NCI-H2196 treated with DMSO at 0.1 percent for 48 hours (cell line): ENCODE measurements at regions not wholly inside any gene's neighbourhood (a gene's known extent, or its start where the extent isn't known, plus 50 kb on each side); places are given as distances from the start of the nearest gene placed in this dataset.

Experiments used
- DNase-seq: peaks from one replicate; lab custom pipeline; 2025; ENCODE audit not compliant: unreplicated experiment; lab: John Stamatoyannopoulos, UW

DNA sequence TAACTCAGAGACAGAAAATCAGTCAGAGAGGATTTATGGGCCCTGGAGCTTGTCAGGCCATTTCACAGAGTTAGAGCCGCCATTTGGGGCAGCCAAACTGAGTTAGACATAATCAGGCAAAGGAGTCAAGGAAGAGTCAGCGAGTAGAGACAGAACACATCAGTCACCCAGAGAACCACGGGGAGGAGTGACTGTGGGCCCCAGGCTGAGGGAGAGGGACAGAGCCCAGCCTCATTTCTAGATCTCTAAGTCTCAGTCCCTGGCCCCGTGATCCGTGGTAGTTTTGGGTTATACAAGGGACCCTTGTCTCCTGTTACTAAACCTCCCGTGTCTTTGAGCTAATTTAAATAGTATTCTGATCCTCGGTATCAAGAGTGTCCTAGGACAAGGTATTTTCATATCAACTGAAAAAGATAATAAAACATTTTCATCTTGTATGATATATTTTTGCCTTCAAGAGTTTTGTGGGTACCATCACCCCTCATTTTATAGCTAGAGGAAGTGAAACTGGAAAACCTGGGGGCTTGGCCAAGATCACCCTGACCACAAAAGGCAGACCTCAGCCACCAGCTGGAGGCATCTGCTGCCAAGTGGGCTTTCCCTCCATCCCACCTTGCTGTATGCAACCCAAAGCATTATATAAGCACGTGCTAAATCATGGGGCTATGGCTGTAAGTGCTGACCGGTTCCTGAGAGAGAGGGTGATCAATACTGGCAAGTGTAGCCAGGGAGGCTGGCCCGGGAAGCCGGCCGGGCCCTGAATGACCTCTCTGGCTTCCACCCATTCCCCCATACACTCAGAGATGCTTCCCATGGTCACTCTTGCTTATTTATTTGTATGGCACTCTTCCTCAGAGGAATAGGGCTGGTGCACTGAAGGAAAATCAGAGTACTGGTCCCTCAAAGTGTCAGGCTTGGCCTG lies 204.1 kb downstream of the BCOR start:
- no peak for DNase-seq

GRCh38 chrX:39894683-39895082 lies 203.1 kb downstream of the BCOR start:
- DNase-seq, result no peak

DNA sequence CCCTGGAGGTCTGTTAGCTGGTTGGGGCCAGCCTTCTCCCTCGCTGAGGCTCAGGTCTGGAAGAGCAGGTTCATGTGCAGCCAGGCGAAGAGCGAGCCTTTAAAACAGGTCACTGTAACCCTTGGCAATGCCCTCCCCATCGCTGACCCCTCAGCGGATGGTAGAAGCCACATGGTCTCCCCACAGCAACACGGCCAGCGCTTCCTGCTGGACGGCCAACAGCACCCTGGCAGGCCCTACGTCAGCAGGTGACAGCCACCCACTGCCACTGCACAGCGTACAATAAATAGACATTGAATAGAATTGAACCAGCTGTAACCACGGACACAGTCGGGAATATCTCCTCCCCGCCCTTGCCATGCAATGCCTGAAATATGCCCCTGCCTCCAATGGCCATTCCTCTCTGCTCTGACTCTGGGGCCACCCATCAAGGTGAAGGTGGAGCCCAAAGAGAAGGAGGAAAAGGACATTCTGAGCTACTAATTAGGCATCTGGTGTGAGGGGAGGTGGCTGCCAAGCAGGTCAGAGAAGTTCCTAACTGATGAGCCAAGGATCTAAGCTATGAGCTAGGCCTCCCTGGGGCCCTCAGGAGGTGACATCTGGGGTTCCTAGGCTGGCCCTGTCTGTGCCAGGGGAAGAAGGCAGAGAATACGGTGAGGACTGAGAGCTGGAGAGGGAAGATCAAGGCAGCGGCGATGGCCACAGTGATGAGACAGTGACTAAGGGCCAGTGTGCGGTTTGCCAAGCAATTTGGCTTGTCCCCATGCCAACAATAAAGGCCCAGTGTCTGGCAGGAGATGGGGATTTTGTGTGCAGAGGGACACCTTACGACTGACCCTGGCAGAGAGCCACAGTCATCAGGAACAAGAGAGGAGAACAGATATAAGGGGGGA lies 202.3 kb downstream of the BCOR start:
- DNase-seq, result peak; percentile 26

DNA sequence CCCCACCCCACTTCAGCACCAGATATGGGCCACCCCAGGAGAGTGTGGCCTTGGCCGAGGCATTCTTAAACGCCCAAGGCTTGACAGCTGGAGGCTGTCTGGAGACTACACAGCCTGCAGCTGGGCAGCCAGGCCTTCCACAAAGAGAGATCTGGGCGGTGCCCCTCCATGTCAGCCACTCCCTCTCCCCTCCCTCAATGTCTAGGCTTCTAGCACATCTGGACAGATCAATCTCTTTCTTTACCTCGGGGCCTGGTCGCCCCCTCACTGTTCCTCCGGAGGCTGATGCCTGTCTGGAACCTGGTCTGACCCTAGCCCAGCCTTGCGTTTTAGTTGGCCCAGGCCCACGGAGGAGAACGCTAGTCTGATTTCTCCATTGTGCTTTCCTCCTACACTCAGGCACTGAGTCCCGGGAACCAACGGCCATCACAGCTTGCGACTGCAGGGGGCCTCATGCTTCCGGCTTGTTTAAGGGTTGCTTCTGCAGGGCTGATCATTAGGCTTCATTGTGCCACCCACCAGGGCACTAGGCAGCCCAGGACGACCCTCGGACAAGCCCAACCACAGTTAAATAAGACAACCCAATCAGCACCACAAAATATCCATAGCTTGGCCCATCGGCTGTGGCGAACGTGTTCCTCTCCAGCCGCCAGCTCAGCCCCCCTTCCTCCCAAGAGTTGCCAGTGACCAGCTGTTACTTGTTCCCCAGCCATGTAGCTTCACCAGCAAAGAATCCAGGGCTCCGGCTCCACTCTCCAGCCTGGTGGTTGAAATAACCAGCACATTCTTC lies 200.6 kb downstream of the BCOR start:
- no peak for DNase-seq

DNA sequence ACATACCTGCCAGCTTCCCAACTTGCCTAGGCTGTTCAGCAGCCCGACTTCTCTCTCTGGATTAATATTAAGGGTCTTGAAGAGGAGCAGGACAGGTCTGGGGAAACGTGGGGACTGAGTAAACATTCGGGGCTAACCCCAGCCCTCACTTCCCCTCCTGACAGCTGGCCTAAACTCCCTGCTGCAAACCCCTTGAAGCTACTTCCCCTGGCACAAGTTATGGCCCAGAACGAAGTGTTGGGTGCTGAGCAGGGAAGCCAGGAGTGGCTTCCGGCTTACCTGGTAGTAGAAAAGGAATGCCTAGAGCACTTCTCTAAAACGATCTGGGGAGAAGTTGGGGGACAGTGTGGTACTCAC lies 200.0 kb downstream of the BCOR start:
- no peak for DNase-seq

GRCh38 chrX:39898147-39898546 lies 199.6 kb downstream of the BCOR start:
- DNase-seq, result no peak

GRCh38 chrX:39899059-39899458 lies 198.7 kb downstream of the BCOR start:
- no peak for DNase-seq

DNA sequence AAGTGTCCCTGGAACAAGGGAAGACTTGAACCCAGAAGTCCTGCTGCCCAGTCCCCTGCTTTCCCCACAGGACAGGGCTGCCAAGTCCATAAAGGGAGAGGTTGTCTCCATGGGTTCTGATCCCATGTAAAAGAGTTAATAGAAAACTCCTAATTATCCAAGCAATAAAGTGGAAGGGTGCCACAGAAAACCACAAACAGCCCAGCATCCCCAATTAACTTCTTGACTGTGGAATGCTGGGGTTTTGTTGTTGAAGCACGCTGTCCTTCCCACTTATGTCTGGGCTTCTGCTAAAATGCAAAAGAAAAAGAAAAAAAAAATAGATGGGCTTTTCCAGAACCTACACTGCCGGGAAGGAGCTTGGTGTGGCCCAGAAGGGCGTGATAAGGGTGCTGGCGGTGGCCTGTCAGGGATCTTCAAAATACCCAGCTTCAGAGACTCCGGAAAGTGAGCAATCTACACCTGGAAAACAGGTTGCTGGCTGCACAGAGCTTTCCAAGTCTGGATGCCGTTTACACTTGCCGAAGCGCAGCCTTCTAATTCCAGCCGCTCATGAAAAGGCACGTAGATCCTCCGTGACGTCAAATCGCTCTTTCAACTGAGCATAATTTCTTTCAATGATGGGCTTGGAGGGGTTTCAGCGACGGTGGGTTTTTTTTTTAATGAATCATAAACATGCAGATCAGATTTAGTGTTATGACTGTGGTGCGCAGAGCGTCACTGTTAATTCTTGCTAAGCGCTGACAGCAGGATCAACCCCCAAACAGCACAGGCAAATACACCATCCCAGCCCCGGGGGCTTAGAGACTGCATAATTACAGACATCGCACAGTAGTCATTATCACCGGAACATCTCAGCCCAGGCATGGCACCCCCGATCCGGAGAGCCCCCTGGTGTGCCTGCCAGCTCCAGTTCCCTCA lies 197.6 kb downstream of the BCOR start:
- DNase-seq, result no peak

DNA sequence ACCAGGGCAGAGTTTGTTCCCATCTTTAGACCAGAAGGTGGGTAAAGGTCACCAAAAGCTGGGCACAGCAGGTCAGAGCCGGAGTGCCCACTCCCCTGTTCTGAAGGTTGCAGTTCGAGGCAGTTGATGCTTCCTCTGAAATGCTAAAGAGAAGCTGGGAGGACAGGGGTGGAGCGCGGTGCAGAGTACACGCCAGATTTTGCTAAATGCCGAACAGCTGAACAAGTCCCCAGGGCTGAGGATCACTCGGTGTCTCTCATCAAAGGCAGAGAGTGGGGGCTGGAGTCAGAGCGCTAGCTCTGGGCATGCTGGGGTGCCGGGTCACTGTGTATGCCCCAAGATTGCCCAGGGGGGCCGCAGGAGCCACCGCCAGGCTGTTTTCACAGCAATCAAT lies 197.0 kb downstream of the BCOR start:
- no peak for DNase-seq

DNA sequence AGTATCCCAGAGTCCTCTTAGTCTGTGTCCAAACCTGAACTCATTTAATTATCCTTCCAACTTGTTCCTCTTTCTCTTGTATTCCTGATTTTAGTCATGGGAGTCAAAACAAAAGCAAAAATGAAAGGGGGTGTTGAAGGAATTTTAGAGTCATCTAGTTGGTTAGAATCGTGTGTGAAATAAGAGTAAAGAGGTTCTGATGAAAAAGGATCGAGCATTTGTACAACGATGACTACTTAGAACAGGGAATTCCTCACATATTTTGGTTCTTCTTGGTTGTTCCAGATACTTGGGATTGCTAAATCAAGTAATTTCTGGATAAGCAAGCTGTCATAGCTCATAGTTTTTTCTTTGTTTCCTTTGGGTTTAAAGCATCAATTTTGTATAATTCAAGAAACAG lies 194.4 kb downstream of the BCOR start:
- DNase-seq, result no peak

GRCh38 chrX:39903937-39904336 lies 193.8 kb downstream of the BCOR start:
- DNase-seq, result no peak

GRCh38 chrX:39904816-39905537 lies 192.8 kb downstream of the BCOR start:
- no peak for DNase-seq

DNA sequence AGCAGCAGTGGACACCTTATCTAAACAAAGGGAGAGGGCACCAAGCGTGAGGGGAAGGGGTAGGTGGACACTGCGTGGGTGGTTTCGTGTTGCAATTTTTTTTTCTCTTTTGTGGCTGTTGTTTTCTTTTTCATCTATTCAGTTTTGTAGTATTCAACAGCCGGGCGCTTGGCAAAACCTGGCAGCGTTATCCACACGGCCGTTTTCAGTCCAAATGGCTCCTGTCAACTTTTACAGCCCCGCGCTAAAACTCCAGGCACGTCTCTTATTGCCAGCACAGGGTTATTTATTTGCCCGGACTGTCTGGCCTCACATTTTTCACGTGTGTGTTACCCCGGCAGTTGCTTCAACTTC lies 192.2 kb downstream of the BCOR start:
- DNase-seq, result no peak

DNA sequence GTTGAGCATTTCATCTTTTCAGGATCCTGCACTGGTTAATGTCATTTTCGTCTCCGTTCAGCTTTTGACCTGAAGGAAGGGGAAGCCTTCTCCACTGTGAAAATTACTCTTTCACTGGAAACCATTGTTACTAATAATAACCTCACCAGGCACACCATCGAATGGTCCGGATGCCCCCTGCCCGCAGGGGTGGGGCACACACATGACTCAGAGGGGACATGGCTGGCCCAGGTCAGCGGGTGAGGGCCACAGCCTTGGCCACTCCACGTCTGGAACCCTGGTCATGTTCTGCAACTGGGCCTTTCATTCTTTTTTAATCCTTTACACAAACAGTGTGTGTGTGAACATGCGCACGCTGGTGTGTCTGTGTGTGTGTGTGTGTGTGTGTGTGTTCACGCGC lies 191.8 kb downstream of the BCOR start:
- DNase-seq, result no peak

DNA sequence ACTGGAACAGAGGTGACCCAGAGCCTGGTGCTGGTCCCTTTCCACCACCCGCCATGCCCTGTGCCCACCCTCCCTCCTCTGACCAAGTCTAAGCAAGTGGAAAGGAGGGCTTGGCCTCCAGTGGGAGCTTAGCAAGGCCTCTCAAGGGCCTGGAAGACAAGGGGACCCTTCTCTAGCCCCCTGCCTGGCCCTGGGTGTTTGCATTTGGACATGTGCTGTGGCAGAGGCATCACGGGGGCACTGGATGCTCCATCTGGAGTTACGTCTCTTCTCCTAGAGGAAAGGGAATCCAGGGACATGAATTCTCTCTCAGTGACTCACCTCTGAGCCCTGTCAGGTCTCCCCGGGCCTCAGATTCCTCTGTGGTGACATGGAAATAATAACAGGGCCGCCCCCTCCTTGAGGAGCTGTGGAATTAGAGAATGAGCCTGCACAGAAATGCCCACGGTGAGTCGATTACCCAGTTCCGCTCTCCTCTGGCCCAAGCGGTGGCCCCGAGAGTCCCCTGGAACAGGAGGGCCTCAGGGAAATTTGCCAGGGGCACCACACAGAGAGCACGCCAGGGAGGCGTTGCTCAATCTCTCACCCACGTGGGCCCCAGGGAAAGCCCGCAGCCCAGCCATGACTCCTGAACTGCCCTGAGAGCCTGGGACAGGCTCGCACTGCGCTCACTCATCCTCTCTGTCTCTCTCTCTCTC lies 189.6 kb downstream of the BCOR start:
- DNase-seq, result no peak

- no peak for DNase-seq
These were observed 187.8 kb downstream of the BCOR start for GRCh38 chrX:39909996-39910395.

DNA sequence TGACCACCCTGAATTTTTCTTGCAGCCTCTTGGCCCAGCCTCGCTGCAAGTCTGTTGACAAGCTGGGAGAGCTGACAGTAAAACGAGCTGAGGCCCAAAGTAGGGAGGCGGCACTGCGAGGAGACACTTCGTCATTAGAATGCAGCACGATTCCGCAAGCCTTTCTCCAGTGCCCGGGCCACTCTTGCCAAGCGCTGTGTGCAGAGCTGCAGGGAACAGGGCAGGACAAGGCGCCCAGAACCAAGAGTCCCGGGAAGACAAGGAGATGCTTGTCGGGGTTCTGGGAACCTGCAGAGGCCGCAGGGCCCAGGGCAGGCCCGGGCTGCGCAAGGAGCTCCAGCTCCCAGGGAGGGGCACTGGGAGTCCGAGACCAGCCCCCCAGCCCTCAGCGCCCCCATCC lies 187.1 kb downstream of the BCOR start:
- DNase-seq, result no peak

GRCh38 chrX:39911278-39911897 lies 186.4 kb downstream of the BCOR start:
- DNase-seq, result no peak

DNA sequence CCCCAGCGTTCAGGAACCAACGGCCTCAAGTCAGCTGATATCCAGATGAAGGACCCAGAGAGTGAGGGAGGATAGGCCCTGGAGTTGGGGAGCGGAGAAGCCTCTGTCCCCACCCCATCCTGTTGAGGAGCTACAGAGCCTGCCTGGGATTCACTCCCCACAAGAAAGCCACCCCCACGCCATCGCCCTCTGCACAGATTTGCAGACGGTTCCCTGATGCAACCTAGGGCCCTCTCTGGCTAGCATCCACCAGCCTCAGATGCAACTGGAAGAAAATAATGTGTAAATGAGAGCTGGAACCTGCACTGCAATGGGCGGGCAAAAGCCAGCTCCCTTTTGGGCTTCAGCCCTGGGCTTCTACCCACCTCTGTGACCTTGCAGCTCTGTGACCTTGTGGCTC lies 185.6 kb downstream of the BCOR start:
- DNase-seq, result no peak
